ENCODE measurements at regions not wholly inside any gene's neighbourhood (a gene's known extent, or its start where the extent isn't known, plus 50 kb on each side); places are given as distances from the start of the nearest gene placed in this dataset.

GRCh38 chr5:167150661-167151060, 1140.8 kb upstream of the WWC1 start:
- no peaks in the 10 kb centered on the region for H3K9me3 ChIP-seq
- no peak for DNase-seq
- H3K27me3 ChIP-seq (replicated peaks in 1 of 7): no peaks in the 10 kb centered on the region
- H3K27ac ChIP-seq: no peak overlapping the region
- H3K36me3 ChIP-seq: no peaks in the 10 kb centered on the region
- intact Hi-C loops (cut with DNase I; ENCODE audit: low total_unique reads): no loop called here
- no peaks in the 10 kb centered on the region for H3K4me1 ChIP-seq
- TF ChIP-seq POLR2A (IDR thresholded peaks at IDR 0.05) (no peak), POLR2AphosphoS5 (IDR thresholded peaks at IDR 0.05) (no peak), CTCF (IDR thresholded peaks at IDR 0.05 in 8 of 11, conservative IDR thresholded peaks at IDR 0.05 in 3 of 11) (no peak)
- no peak overlapping the region for H3K4me3 ChIP-seq

- WGBS, 5 donors: 78 to 89% (median 83%) methylated on average over 3 of the region's 3 CpGs
- Histone ChIP-seq H3K36me3 (no peaks in the 10 kb centered on the region), H3K4me1 (no peaks in the 10 kb centered on the region), H3K27ac (no peak overlapping the region), H3K4me3 (no peak overlapping the region), H3K27me3 (replicated peaks in 1 of 7) (no peaks in the 10 kb centered on the region), H3K9me3 (no peaks in the 10 kb centered on the region)
- intact Hi-C loops (cut with DNase I; ENCODE audit: low total_unique reads): no loop called here
- TF ChIP-seq POLR2AphosphoS5 (IDR thresholded peaks at IDR 0.05): no peak
- no peak for TF ChIP-seq POLR2A (IDR thresholded peaks at IDR 0.05)
- TF ChIP-seq CTCF (IDR thresholded peaks at IDR 0.05 in 8 of 11, conservative IDR thresholded peaks at IDR 0.05 in 3 of 11): no peak
- DNase-seq: no peak
Measured at GRCh38 chr5:167152561-167152960, 1138.9 kb upstream of the WWC1 start.

GRCh38 chr5:167155387-167156005, 1135.9 kb upstream of the WWC1 start:
- Histone ChIP-seq H3K27ac (no peak overlapping the region), H3K9me3 (no peaks in the 10 kb centered on the region), H3K27me3 (replicated peaks in 1 of 7) (no peaks in the 10 kb centered on the region), H3K4me3 (no peak overlapping the region), H3K4me1 (no peaks in the 10 kb centered on the region), H3K36me3 (no peaks in the 10 kb centered on the region)
- no peak for DNase-seq
- intact Hi-C loops (cut with DNase I; ENCODE audit: low total_unique reads): no loop called here
- no peak for TF ChIP-seq POLR2AphosphoS5 (IDR thresholded peaks at IDR 0.05)
- no peak for TF ChIP-seq CTCF (IDR thresholded peaks at IDR 0.05 in 8 of 11, conservative IDR thresholded peaks at IDR 0.05 in 3 of 11)
- TF ChIP-seq POLR2A (IDR thresholded peaks at IDR 0.05): no peak
- 77 to 86% (median 84%) methylated on average over 21 of the region's 21 CpGs for WGBS, 5 donors

GRCh38 chr5:167156446-167156845, 1135.0 kb upstream of the WWC1 start:
- Histone ChIP-seq H3K4me3 (no peak overlapping the region), H3K27ac (no peak overlapping the region), H3K36me3 (no peaks in the 10 kb centered on the region), H3K27me3 (replicated peaks in 1 of 7) (no peaks in the 10 kb centered on the region), H3K9me3 (no peaks in the 10 kb centered on the region), H3K4me1 (no peaks in the 10 kb centered on the region)
- intact Hi-C loops (cut with DNase I; ENCODE audit: low total_unique reads): no loop called here
- WGBS, 5 donors: 79 to 89% (median 87%) methylated on average over 6 of the region's 6 CpGs
- DNase-seq: peak; percentile 47
- TF ChIP-seq POLR2AphosphoS5 (IDR thresholded peaks at IDR 0.05) (no peak), CTCF (IDR thresholded peaks at IDR 0.05 in 8 of 11, conservative IDR thresholded peaks at IDR 0.05 in 3 of 11) (no peak), POLR2A (IDR thresholded peaks at IDR 0.05) (no peak)
